NCI-H2171 (cell line): ENCODE measurements at regions not wholly inside any gene's neighbourhood (a gene's known extent, or its start where the extent isn't known, plus 50 kb on each side); places are given as distances from the start of the nearest gene placed in this dataset.
"Not testable (repeated sequence)": the region's sequence is repeated elsewhere in the genome, so short reads cannot be mapped to it uniquely, and the experiment has no call there.

Experiments
- DNase-seq: peaks from one replicate; lab custom pipeline; 2025; lab: John Stamatoyannopoulos, UW

DNA sequence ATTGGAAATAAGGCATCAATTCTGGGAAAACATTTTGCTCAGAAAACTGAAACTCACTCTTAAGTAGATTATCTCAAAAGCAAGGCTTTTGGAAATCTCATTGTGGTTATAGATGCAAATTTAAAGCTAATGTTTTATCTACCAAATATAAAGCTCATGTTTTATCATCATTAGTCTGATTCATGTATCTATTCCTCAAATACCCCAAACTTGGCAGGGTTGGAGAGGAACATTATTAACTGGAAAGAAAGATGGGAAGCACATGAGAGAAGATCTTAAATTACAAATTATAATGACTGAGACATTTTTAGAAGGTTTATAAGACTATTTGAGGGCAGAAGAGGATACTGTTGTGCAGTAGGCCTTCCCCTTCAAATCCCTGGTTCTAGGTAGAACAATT is 137.3 kb upstream of the TGFBR2 start:
- DNase-seq = no peak

DNA sequence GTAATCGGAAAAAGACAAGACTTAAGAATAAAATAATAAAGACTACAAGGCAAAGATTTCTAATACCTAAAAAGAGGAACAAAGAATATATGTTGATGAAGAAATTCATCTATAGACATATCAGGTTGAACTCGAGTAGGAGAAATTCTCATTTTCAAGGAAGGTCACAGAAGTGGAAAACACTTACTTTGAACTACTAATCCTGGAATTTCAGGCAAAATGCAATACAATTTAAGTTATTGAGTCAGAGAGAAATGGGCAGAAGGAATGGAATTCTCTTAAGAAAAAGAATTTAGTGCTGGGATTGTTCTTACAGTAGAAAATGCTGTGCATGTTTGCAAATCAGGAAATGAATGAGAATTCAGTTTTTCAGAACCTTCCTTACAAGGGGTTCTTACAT is 135.9 kb upstream of the TGFBR2 start:
- DNase-seq = no peak

DNA sequence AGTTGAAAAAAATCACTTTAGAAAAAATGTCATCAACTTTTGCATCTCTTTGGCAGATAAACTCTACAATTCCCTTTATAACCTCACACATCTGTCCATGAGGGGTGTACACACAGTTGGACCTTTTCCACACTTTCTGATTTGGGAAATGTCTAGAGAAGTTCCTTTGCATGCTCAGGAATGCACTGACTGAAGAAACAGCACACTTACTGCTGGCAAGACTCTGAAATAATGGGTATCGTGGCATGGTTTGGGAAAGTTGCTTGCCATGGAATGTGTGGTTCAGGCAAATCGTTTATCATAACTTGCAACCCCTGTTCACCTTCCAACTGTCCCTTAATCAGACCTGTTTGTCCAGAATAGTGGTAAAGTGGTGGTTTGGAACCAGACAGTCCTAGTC is 135.3 kb upstream of the TGFBR2 start:
- no peak for DNase-seq

DNA sequence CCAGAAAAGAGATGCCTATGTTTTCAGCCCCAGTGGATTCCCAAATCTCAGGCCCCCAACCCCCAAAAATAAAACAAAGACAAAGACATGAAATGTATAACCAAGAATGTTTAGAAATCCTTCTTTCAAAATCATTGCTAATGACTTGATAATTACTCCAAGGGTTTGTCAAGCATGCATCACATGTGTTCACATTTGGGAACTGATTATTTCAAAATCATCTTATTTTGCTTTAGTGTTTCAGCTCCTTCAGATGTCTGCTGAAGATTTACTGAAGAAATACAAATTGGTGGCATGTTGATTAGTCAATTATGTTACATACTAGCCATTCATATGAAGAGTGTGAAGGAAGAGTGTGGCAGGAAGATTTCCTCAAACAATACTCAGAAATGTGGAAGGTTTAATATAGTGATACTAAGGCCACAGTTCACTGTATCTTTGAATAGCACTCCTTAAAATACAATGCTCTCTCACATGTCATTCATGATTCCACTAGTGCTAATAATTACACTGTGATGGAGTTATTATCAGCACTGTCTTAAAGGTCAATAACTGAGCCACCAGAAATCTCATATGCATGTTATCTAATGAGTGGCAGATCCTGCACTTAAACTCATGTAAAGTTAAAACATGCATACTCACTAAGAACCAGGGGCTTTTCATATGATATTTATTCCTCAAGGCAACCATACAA is 134.5 kb upstream of the TGFBR2 start:
- no peak for DNase-seq

DNA sequence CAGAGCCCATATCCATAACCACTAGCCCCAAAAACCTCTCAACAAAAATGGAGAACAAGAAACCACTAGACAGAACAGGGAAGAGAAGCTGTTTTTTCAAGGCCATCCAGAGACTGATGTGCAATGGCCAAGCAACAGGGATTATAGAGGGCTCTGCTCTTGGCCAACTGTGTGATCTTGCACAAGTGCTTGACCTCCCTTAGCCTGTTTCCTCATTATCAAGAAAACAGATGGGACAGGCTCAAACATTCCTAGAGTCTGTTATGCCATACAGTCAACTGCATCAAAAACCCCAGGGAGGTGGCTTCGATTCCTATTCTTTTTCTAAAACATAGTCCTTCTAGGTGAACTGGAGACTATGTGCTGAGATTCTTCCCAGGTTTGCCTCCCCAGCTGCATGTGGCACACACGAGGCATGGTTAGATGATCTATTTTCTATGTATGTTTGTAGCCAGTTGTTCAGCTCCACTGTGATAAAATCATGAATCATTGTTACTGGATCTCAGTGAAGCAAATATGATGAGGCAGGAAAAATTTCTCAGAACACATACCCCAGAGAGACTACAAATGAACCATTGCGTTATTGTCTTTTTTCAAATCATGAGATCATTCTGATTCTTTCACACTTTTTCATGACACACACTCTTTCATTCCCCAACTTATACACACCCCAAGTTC is 132.9 kb upstream of the TGFBR2 start:
- DNase-seq = no peak

DNA sequence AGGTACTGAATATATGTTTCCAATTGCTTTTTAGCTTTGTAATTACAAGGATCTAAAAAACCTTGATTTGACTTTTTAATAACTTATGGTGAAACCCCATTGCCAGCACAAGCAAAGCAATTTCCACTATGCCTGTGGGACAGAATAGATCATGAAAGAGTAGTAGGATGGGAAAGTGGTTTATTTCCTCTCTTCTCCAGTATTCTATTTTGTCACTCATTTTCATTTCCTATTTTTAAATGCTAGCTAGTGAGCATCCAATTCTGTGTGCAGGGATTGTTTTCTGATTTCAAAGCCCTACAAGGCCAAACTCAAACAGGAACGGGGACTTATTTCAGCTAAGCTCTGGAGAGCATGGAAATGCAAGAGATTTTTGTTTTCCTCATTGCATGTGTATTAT is 132.0 kb upstream of the TGFBR2 start:
- DNase-seq = no peak

DNA sequence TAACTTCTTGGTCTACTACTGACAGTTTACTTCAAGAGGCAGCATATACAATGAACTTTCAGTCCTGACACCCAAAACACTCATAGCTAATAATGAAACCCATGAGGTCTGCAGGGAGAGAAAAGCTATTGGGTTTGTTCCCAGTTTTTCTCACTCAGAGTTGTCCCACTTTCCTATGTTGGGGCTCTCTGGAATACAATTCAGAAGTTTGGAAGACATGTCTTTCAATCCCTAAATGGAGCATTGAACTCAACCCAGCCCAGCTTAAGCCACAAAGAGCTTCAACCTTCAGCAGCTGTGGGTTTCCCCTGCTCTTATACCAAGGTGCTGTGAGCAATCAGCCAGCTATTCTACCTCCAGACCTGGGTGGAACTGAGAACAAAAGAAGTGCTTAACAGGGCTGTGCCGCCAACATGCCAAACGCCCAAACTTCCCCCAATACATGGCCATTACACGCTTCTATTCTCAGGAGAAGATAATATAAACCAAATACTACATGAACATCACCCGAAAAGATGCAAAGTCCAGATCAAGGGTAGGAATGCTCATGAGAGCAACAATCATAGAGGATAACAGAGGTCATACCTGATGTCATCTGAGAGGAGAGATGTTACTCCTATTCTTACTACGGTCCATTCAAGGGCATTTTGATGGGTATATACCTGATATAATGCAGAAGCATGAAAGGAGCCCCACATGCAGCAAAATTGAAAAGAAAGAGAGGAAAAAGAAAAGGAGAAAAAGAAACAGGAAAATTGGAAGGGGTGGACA is 131.2 kb upstream of the TGFBR2 start:
- no peak for DNase-seq

DNA sequence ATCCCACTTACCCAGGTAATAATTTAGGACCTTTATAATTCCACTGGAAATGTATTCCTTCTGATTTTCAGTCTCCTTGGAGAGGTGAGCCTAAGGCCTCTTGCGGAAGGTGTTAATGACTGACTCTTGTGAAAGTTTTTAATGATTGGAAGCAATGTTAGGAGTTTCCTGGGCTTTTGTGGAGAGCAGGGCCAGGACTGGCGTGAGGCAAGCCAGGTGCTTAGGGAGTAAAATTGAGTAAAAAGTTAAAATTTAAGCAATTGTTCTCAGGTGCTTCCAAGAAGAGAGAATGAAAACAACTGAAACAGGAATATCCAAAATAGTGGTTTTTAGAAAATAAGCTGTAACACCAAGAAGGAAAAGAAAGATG is 130.6 kb upstream of the TGFBR2 start:
- no peak for DNase-seq

DNA sequence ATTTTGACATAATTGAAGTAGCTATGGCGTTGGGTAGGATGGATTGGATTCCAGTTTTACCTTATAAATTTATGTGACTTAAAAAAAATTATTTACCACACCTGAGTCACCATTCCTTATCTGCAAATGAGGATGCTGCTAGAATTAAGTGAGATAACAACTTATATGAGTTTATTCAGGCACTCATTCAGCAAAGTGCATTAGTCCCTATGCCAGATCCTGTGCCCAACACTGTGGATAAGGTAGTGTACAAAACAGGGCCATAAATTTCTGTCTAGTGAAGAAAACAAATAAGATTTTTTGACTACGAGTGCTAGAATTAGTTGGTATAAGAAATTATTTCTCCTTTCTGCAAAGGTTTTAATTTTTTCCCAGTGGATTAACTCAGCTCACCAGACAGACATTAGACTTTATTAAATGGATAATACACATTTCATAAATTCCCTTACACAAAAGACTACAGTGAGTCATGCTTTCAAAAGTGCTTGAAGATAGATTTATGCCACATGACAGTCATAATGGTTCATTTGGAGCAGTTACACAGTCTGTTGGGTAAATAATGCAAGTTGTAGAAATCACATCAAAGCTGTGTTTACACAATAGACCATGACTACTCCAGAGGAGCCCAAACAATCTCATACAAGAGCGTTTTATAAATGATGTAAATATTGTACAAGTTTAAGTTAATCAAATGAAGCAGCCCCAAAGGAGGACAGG is 129.9 kb upstream of the TGFBR2 start:
- DNase-seq = no peak

DNA sequence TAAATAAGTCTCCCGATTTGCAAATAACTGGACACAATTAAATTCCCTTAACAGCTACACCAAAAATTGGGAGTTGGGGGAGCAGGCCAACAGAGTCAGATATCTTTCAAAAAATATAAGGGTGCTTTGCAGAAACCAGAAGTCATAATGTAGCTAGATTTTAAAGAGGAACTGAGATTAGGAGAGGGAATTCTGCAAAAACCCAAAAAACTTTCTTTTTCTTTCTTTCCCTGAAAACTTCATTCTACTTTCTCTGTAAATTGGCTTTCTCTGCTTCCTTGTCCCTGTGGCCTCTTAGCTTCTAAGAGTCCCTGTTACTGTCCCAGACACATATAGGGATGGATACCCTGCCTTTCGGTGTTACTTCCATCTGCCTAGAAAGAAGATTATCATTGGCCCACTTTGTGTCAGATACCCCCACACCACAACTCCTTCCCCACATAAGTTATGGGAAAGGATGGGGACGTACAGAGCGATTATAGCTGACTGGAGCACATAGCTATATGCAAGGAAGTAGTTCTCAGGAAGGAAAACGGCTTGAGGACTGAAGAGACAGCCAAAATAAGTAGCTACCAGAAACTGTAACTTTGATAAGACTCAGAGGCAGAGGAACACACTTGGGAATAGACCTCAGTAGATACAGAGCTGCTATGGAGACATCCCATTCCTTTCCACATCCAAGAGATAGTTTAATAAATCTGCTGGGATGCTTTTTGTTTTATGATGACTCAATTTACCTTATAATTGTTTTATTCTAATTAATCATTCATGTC is 129.1 kb upstream of the TGFBR2 start:
- DNase-seq = no peak

DNA sequence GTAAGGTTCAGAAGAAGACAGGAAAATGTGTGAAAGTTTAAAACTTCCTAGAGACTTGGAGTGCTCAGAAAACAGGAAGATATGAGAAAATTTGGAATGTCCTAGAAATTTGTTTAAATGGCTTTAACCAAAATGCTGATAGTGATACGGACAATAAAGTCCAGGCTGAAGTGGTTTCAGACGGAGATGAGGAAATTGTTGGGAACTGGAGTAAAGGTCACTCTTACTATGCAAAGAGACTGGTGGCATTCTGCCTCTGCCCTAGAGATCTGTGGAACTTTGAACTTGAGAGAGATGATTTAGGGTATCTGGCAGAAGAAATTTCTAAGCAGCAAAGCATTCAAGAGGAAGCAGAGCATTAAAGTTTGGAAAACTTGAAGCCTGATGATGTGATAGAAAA is 126.7 kb upstream of the TGFBR2 start:
- not testable (repeated sequence) for DNase-seq

DNA sequence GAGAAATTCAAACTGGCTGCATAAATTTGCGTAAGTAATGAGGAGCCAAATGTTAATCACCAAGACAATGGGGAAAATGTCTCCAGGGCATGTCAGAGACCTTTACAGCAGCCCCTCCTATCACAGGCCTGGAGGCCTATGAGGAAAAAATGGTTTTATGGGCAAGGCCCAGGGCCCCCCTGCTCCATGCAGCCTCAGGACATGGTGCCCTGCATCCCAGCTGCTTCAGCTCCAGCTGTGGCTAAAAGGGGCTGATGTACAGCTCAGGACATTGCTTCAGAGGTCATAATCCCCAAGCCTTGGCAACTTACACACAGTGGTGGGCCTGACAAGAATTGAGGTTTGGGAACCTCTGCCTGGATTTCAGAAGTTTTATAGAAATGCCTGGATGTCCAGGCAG is 126.2 kb upstream of the TGFBR2 start:
- not testable (repeated sequence) for DNase-seq

DNA sequence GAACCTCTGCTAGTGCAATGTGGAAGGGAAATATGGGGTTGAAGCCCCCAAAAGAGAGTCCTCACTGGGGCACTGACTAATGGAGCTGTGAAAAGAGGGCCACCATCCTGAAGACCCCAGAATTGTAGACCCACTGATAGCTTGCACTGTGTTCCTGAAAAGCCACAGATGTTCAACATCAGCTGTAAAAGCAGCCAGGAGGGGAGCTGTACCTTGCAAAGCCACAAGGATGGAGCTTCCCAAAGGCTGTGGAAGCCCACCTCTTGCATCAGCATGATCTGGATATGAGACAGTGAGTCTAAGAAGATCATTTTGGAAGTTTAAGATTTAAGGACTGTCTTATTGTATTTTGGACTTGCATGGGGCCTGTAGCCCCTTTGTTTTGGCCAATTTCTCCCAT is 125.8 kb upstream of the TGFBR2 start:
- DNase-seq = no peak

DNA sequence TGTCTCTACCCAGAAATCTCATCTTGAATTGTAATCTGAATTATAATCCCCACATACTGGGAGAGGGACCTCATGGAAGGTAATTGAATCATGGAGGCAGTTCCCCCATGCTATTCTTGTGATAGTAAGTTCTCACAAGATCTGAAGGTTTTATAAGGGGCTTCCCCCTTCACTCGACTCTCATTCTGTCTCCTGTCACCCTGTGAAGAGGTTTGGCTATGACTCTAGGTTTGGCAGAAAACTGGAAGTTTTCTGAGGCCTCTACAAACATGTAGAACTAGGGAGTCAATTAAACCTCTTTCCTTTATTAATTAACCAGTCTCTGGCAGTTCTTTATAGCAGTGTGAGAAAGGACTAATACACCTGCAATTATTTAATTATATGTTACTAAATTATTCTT is 125.2 kb upstream of the TGFBR2 start:
- DNase-seq = no peak

DNA sequence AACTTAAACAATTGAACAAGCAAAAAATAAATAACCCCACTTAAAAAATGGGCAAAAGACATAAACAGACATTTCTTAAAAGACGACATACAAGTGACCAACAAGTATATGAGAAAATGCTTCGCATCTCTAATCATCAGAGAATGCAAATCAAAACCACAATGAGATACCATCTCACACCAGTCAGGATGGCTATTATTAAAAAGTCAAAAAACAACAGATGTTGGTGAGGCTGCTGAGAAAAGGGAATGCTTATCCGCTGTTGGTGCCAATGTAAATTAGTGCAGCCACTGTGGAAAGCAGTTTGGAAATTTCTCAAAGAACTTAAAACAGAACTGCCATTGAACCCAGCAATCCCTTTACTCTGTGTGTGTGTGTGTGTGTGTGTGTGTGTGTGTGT is 122.2 kb upstream of the TGFBR2 start:
- DNase-seq = not testable (repeated sequence)

DNA sequence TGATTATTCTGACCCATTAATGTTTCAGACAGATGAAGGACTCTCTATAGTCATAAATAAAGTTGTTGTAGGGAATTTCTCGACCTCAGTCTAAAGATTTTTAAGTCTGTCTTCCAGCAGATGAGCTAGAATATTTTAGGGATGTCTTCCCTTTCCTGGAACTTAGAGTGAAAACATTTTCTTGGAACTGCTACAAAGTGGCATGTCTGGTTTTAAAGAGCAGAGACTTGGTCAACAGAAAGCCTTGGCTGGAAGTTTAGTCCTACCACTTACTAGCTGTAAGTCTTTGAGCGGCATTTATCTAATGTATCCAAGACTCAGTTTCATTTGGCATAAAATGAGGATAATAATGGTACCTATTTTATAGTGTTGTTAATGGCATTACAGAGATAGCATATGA is 120.0 kb upstream of the TGFBR2 start:
- no peak for DNase-seq

DNA sequence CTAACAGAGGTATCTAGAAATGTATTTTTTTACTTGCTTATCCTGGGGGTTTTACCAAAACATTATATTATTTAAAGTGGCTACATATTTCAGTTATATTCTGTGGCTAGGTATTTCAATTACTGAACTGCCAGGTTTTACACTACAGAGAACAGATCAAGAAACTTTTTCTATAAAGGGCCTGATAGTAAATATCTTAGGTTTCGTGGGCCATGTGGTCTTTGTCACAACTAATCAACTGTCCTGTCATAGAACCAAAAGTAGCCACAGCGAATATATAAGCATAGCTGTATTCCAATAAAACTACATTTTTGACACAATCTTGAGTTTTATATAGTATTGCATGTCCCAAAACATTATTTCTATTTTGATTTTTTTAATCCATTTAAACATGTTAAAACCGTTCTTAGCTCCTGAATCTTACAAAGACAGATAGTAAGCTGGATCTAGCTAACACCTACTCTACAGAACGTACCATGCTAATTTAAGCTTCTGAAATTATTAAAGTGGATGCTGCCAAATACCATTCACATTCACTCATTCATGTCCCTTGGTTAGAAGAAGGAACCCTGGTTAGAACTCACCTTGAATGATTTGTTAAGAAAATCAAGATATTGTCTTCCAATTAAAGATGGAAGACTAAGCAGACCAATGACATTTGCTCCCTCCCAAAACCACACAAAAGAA is 118.2 kb upstream of the TGFBR2 start:
- DNase-seq = no peak

DNA sequence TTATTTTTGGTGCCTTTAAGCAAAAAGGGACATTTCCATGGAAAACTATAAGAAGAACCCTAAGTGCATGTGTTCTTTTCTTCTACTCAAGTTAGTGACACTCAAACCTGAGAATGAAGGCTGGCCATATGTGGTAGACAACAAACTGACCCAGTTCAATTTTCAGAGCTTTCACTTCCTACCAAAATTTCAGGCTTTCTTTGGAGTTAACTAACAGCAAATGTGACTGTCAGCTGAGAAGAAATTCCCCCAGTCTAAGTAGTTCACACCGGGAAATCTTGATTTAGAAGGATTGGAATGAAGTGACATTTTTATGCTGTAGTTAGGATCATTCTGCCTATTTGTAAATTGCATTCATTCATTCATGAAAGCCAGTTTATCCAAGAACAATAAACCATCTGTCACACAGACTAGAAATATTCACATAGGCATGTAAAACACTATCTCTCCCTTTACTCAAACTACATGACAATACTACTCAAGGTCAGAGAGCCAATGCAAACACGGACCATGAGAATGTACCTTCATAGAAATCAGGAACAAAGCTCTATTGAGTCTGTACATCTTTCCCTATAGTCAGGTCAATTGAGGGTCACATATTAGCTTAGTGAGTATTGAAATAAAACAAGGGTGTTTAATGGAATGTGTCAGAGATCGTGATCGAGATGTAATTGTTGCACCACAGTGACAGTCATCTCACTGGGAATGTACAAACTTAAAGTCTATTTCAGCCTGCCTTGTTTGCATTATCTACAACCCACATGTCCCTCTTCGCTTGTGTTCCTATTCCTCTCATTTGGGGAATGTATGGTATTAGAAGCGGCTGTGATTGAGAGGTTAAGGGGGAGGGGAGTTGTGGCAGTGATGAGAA is 113.8 kb upstream of the TGFBR2 start:
- no peak for DNase-seq

DNA sequence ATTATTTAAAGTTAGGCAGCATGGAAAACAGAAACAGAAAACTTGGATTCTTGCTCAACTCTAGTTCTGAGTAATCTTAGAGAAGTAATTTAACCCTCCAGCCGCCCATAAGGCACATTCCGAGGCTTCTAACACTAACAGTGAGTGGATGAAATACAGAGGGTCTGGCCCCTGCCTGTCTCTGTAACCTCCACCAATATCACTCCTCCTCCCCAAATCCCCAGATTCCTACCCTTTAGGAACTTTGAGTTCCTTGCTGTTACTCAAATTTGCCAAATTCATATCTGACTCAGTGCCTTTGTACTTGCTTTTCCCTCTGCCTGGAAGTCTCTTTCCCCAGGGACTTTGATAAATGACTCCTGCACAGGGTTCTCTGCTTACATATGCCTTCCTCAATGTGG is 112.5 kb upstream of the TGFBR2 start:
- peak; percentile 17 for DNase-seq
